GM12872 (cell line): ENCODE measurements at regions not wholly inside any gene's neighbourhood (a gene's known extent, or its start where the extent isn't known, plus 50 kb on each side); places are given as distances from the start of the nearest gene placed in this dataset.
A peak's percentile ranks its signal among the peaks of the same experiment; 100 is the strongest.

ENCODE experiments used
- TF ChIP-seq, protein P1 (sequence below): IDR thresholded peaks from 3 replicates; pipeline ENCODE4 v1.5.1; 2011; ENCODE audit warnings: low read depth, mild to moderate bottlenecking, low read length, moderate library complexity; ENCODE audit not compliant: insufficient read depth

- TF ChIP-seq, protein P1, sequence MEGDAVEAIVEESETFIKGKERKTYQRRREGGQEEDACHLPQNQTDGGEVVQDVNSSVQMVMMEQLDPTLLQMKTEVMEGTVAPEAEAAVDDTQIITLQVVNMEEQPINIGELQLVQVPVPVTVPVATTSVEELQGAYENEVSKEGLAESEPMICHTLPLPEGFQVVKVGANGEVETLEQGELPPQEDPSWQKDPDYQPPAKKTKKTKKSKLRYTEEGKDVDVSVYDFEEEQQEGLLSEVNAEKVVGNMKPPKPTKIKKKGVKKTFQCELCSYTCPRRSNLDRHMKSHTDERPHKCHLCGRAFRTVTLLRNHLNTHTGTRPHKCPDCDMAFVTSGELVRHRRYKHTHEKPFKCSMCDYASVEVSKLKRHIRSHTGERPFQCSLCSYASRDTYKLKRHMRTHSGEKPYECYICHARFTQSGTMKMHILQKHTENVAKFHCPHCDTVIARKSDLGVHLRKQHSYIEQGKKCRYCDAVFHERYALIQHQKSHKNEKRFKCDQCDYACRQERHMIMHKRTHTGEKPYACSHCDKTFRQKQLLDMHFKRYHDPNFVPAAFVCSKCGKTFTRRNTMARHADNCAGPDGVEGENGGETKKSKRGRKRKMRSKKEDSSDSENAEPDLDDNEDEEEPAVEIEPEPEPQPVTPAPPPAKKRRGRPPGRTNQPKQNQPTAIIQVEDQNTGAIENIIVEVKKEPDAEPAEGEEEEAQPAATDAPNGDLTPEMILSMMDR = no peak
These were observed 283.0 kb upstream of the PRKD1 start for GRCh38 chr14:30210630-30211029.

DNA sequence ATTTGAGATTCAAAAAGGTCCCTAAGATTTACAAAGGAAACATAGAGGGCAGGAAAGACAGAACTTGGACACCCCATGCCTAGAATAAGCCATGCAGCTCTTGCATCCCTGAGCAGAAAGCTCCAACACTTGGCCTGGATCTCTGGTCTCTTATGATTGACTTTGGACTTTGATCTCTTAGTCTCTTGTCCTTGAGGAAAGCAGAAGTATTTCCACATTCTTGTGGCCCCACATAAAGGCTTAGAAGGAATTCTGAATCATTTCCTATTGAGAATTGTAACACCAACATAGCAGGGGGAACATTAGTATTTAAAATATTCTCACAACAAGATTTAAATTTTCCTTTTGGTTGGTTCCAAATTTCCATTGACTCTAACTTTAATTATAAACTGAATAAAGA lies 283.7 kb upstream of the PRKD1 start:
- TF ChIP-seq, protein P1 = no peak

DNA sequence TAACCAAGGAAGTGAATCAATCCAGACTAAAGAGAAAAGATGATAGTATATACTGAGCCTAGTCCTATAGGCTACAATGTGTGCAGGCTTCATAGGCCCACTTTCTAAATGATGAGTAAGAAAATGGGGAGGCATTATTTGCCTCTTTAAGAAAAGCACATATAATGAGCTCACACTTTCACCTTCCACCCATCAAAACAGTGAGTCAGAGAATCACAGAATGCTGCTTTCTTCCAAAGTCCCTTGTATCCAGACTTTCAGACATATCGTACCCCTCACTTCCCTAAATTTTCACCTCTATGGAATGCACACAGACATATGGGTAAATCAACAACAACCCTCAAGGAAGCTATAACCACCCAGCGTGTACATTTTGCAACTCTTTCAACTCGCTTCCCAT lies 286.4 kb upstream of the PRKD1 start:
- TF ChIP-seq, protein P1 = no peak

GRCh38 chr14:30214461-30215090 lies 286.9 kb upstream of the PRKD1 start:
- TF ChIP-seq, protein P1 = peak; percentile 41; the same call in 2 of the 3 replicates

DNA sequence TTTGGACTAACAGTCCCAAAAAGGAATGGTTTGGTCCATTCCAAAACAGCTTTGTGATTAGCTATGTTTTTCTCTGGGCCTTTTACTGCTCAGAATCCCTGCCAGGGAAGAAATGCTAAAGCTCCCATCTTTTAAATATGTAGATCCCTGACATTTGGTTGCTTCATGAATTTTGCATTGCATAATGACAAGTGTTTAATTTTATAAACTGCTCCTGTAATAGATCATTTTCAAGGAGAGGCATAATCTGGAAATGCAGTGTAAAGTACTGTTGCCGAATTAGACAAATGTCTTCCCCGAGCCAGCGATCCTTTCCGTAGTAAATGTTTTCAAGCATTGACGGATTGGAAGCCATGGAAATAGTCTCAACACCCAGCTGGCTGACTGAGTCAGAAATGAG lies 291.3 kb upstream of the PRKD1 start:
- TF ChIP-seq, protein P1 = no peak

DNA sequence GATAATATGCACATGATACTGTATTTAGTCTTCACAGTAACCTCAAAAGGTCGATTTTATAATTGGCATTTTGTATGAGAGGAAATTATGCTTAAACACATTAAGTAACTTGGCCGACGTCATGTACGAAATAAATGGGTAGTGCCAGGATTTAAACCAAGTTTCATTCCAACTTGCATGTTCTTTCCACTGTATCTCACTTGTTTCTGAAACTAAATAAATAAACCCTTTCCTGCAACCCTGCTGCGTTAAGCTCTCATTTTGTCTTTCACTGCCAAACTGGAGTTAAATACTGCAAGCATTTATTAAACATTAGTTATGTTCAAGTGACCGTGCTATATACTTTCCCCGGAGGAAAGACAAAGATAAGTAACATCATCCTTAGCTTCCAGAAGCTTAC lies 293.9 kb upstream of the PRKD1 start:
- TF ChIP-seq, protein P1 = no peak

- TF ChIP-seq, protein P1 = no peak
These were observed 295.7 kb upstream of the PRKD1 start for GRCh38 chr14:30223385-30223785.
